H54 (cell line): ENCODE measurements at regions not wholly inside any gene's neighbourhood (a gene's known extent, or its start where the extent isn't known, plus 50 kb on each side); places are given as distances from the start of the nearest gene placed in this dataset.
"Not testable (repeated sequence)": the region's sequence is repeated elsewhere in the genome, so short reads cannot be mapped to it uniquely, and the experiment has no call there.

Experiments used
- DNase-seq: peaks from one replicate; pipeline ENCODE4 v3.0.0; 2011; ENCODE audit warnings: low spot score, mixed read lengths; ENCODE audit not compliant: insufficient read length
- FAIRE-seq: peaks from 3 replicates; lab custom pipeline; 2011; peaks lifted over from hg19 to GRCh38; lab: Jason Lieb, UNC
- POLR2A ChIP-seq: IDR thresholded peaks from 2 replicates; pipeline ENCODE4 v1.6.1; 2011; ENCODE audit warnings: low read depth, mild to moderate bottlenecking, low read length

- DNase-seq = no peak
- TF ChIP-seq POLR2A = no peak
- FAIRE-seq = no peak
Measured at GRCh38 chr16:63769211-63769610, 1352.7 kb downstream of the CDH11 start.

- DNase-seq, FAIRE-seq: not testable (repeated sequence)
Measured at GRCh38 chr16:63760246-63760645, 1361.6 kb downstream of the CDH11 start.

- FAIRE-seq (no peak), DNase-seq (no peak)
- TF ChIP-seq POLR2A = no peak
Measured at GRCh38 chr16:63752347-63752746, 1369.5 kb downstream of the CDH11 start.

- no peak for FAIRE-seq
- no peak for TF ChIP-seq POLR2A
- DNase-seq = no peak
Measured at GRCh38 chr16:63749276-63749675, 1372.6 kb downstream of the CDH11 start.

- no peak for FAIRE-seq
Measured at GRCh38 chr16:63745456-63745855, 1376.4 kb downstream of the CDH11 start.

GRCh38 chr16:63744077-63744874 is 1377.6 kb downstream of the CDH11 start:
- DNase-seq = no peak
- no peak for TF ChIP-seq POLR2A
- no peak for FAIRE-seq

More at GRCh38 chr16:63745456-63745855, 1376.4 kb downstream of the CDH11 start:
- no peak for TF ChIP-seq POLR2A
- DNase-seq = no peak

GRCh38 chr16:63742150-63742549 is 1379.7 kb downstream of the CDH11 start:
- FAIRE-seq (no peak), DNase-seq (no peak)
- TF ChIP-seq POLR2A = no peak

- DNase-seq (no peak), FAIRE-seq (no peak)
- no peak for TF ChIP-seq POLR2A
Measured at GRCh38 chr16:63737633-63738032, 1384.2 kb downstream of the CDH11 start.

- FAIRE-seq = no peak
- no peak for TF ChIP-seq POLR2A
- no peak for DNase-seq
Measured at GRCh38 chr16:63735456-63735855, 1386.4 kb downstream of the CDH11 start.

GRCh38 chr16:63720848-63721247 is 1401.0 kb downstream of the CDH11 start:
- DNase-seq (no peak), FAIRE-seq (no peak)
- no peak for TF ChIP-seq POLR2A

- DNase-seq (no peak), FAIRE-seq (no peak)
- TF ChIP-seq POLR2A = no peak
Measured at GRCh38 chr16:63719926-63720325, 1401.9 kb downstream of the CDH11 start.

GRCh38 chr16:63717806-63718205 is 1404.1 kb downstream of the CDH11 start:
- DNase-seq = no peak
- TF ChIP-seq POLR2A = no peak
- no peak for FAIRE-seq

GRCh38 chr16:63714876-63715275 is 1407.0 kb downstream of the CDH11 start:
- no peak for TF ChIP-seq POLR2A
- no peak for DNase-seq

GRCh38 chr16:63712725-63713124 is 1409.1 kb downstream of the CDH11 start:
- no peak for TF ChIP-seq POLR2A
- no peak for FAIRE-seq
- DNase-seq = no peak

More at GRCh38 chr16:63714876-63715275, 1407.0 kb downstream of the CDH11 start:
- no peak for FAIRE-seq

GRCh38 chr16:63703612-63704011 is 1418.3 kb downstream of the CDH11 start:
- FAIRE-seq (no peak), DNase-seq (no peak)
- no peak for TF ChIP-seq POLR2A
